Panc1 (cell line): ENCODE measurements at regions not wholly inside any gene's neighbourhood (a gene's known extent, or its start where the extent isn't known, plus 50 kb on each side); places are given as distances from the start of the nearest gene placed in this dataset.
"Not testable (repeated sequence)": the region's sequence is repeated elsewhere in the genome, so short reads cannot be mapped to it uniquely, and the experiment has no call there.

Experiments used
- ATAC-seq: fragments of 200-7000 bp; cut with Tn5 transposase; 2 replicates; pipeline ENCODE4 v1.9.1; 2020; ENCODE audit warnings: mild to moderate bottlenecking, moderate library complexity
- BruUV-seq: library from RNA; stranded (reverse); fragments of 400-500 nt; replicated peaks from 2 replicates; lab custom pipeline; 2021; lab: Mats Ljungman, UMichigan
- CTCF ChIA-PET: fragments of 300-600 bp; sonication (Branson Sonifier 250); formaldehyde crosslinking; loops from one replicate; lab custom pipeline; 2022; ENCODE audit warnings: antibody characterized with exemption; lab: Charles Lee
- POLR2A ChIA-PET: fragments of 300-600 bp; sonication (Branson Sonifier 250); formaldehyde crosslinking; loops from one replicate; lab custom pipeline; 2022; ENCODE audit warnings: antibody characterized with exemption; lab: Charles Lee
- DNase-seq: peaks from one replicate; pipeline ENCODE4 v3.0.0-alpha.2; 2010; ENCODE audit warnings: low read depth, low spot score
- H3K27ac ChIP-seq: 2 replicates; pipeline ENCODE4 v1.5.1; 2011; ENCODE audit warnings: mild to moderate bottlenecking, low read length, inconsistent platforms
- H3K27me3 ChIP-seq: fragments of 200-500 bp; sonication (Bioruptor generic); 2 replicates; pipeline ENCODE4 v1.6.0; 2014; ENCODE audit warnings: low read length, inconsistent platforms; ENCODE audit not compliant: control insufficient read depth, insufficient read depth
- H3K36me3 ChIP-seq: fragments of 200-500 bp; sonication (Bioruptor generic); 2 replicates; pipeline ENCODE4 v1.5.1; 2014; ENCODE audit warnings: inconsistent platforms, mild to moderate bottlenecking, low read length, moderate library complexity; ENCODE audit not compliant: control insufficient read depth, insufficient read depth
- H3K4me1 ChIP-seq: 2 replicates; pipeline ENCODE4 v1.5.1; 2011; ENCODE audit warnings: inconsistent platforms, mild to moderate bottlenecking, low read length, moderate library complexity; ENCODE audit not compliant: control insufficient read depth, insufficient read depth
- H3K4me3 ChIP-seq, 2 experiments: 2 replicates each; pipeline ENCODE4 v1.5.1; 2011 to 2012; ENCODE audit warnings: low read depth in 2 of 2, low read length in 2 of 2, mild to moderate bottlenecking in 2 of 2, inconsistent platforms in 1 of 2, moderate library complexity in 1 of 2
- H3K9me3 ChIP-seq: fragments of 200-500 bp; sonication (Bioruptor generic); 2 replicates; pipeline ENCODE4 v1.5.1; 2014; ENCODE audit warnings: low read depth, mild to moderate bottlenecking, inconsistent platforms, low read length, moderate library complexity; ENCODE audit not compliant: control insufficient read depth, insufficient read depth
- CTCF ChIP-seq: fragments of 450-650 bp; IDR thresholded peaks from 2 replicates; pipeline ENCODE4 v1.5.1; 2017; ENCODE audit warnings: mild to moderate bottlenecking
- POLR2AphosphoS5 ChIP-seq: IDR thresholded peaks from 2 replicates; pipeline ENCODE4 v1.6.1; 2012; ENCODE audit warnings: mild to moderate bottlenecking, low read depth, low read length, moderate library complexity
- SIN3A ChIP-seq: IDR thresholded peaks from 2 replicates; pipeline ENCODE4 v1.6.1; 2012; ENCODE audit warnings: low read depth, mild to moderate bottlenecking, low read length, moderate library complexity, borderline replicate concordance; ENCODE audit not compliant: insufficient read depth
- TCF7L2 ChIP-seq: IDR thresholded peaks from 2 replicates; pipeline ENCODE4 v1.6.1; 2011; ENCODE audit warnings: mild to moderate bottlenecking, low read depth, low read length, inconsistent platforms
- in situ Hi-C: cut with HindIII; loops from 2 replicates; pipeline ENCODE4 v1.10.0; 2016; ENCODE audit warnings: low sequenced_read_pairs, low pct_unique_long_range_greater_than_20kb
- intact Hi-C: fragments of 100-400 bp; cut with micrococcal nuclease; formaldehyde crosslinking; loops from one replicate; pipeline ENCODE4 v1.10.0; 2022; ENCODE audit not compliant: unreplicated experiment
- TF ChIP-seq, protein P1 (sequence below), 2 experiments: IDR thresholded peaks; 2 replicates each; pipeline ENCODE4 v1.6.1; 2011 to 2012; ENCODE audit warnings: low read depth in 2 of 2, control low read depth in 1 of 2, low read length in 1 of 2, mild to moderate bottlenecking in 1 of 2, moderate library complexity in 1 of 2; ENCODE audit not compliant: insufficient read depth in 1 of 2

DNA sequence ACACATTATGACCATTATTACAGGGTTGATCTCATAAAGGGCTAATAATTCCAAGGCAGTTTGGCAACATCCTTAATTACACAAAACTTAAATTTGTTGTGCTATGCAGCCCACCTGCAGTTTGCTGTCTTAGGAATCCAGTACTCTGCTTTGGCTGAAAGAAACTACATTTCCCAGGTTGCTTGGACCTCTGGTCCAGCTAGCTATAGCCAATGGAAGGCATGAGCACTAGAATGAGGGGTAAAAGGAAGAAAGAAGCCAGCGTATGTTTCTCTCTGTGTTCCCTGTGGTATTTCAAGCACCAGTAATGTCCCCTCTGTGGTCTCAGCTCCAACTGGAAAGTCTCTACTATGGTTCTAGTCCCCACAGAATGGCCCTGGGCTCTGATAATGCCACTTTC, 84.3 kb upstream of the TSC22D2 start:
- POLR2A ChIA-PET: interaction anchor here (1.0 kb wide), 1 partner anchor 12 kb away, joined by 3 read pairs; no protein-coding TSS in a partner anchor
- CTCF ChIA-PET: no interaction called here
- BruUV-seq: no TSS peak
- ATAC-seq (no peak), DNase-seq (no peak)
- H3K4me3 ChIP-seq: no peak overlapping the region
- intact Hi-C loops: no loop called here
- TF ChIP-seq CTCF (no peak), TCF7L2 (no peak), SIN3A (no peak), POLR2AphosphoS5 (no peak)
- TF ChIP-seq, protein P1, sequence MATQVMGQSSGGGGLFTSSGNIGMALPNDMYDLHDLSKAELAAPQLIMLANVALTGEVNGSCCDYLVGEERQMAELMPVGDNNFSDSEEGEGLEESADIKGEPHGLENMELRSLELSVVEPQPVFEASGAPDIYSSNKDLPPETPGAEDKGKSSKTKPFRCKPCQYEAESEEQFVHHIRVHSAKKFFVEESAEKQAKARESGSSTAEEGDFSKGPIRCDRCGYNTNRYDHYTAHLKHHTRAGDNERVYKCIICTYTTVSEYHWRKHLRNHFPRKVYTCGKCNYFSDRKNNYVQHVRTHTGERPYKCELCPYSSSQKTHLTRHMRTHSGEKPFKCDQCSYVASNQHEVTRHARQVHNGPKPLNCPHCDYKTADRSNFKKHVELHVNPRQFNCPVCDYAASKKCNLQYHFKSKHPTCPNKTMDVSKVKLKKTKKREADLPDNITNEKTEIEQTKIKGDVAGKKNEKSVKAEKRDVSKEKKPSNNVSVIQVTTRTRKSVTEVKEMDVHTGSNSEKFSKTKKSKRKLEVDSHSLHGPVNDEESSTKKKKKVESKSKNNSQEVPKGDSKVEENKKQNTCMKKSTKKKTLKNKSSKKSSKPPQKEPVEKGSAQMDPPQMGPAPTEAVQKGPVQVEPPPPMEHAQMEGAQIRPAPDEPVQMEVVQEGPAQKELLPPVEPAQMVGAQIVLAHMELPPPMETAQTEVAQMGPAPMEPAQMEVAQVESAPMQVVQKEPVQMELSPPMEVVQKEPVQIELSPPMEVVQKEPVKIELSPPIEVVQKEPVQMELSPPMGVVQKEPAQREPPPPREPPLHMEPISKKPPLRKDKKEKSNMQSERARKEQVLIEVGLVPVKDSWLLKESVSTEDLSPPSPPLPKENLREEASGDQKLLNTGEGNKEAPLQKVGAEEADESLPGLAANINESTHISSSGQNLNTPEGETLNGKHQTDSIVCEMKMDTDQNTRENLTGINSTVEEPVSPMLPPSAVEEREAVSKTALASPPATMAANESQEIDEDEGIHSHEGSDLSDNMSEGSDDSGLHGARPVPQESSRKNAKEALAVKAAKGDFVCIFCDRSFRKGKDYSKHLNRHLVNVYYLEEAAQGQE (IDR thresholded peaks at IDR 0.05; ENCODE audit: insufficient read depth in 1 of 2, low read depth in 2 of 2, low read length in 1 of 2): no peak
- H3K36me3 ChIP-seq: no peaks in the 10 kb centered on the region
- in situ Hi-C loops: no loop called here
- H3K27me3 ChIP-seq: no peaks in the 10 kb centered on the region
- H3K27ac ChIP-seq: peak overlapping the region; percentile 37; the same call in 1 of the 2 replicates
- no peaks in the 10 kb centered on the region; the same call in 1 of the 2 replicates for H3K9me3 ChIP-seq
- peaks cover 9% of the 10 kb centered on the region; the same call in 1 of the 2 replicates for H3K4me1 ChIP-seq

DNA sequence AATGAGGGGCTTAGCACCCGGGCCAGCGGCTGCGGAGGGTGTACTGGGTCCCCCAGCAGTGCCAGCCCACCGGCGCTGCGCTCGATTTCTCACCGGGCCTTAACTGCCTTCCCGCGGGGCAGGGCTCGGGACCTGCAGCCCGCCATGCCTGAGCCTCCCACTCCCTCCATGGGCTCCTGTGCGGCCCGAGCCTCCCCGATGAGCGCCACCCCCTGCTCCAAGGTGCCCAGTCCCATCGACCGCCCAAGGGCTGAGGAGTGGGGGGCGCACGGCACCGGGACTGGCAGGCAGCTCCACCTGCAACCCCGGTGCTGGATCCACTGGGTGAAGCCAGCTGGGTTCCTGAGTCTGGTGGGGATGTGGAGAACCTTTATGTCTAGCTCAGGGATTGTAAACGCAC, 85.0 kb upstream of the TSC22D2 start:
- H3K27ac ChIP-seq, ATAC-seq, H3K9me3 ChIP-seq, CTCF ChIA-PET, BruUV-seq, DNase-seq, in situ Hi-C loops, H3K4me3 ChIP-seq, H3K36me3 ChIP-seq, intact Hi-C loops, H3K27me3 ChIP-seq: not testable (repeated sequence)
- POLR2A ChIA-PET: interaction anchor here (0.6 kb wide), 1 partner anchor 265 kb away, joined by 3 read pairs; no protein-coding TSS in a partner anchor
- H3K4me1 ChIP-seq: peaks cover 12% of the 10 kb centered on the region; the same call in 1 of the 2 replicates

GRCh38 chr3:150320971-150321370, 87.1 kb upstream of the TSC22D2 start:
- H3K36me3 ChIP-seq, POLR2A ChIA-PET, CTCF ChIA-PET, intact Hi-C loops, ATAC-seq, BruUV-seq, in situ Hi-C loops, H3K4me3 ChIP-seq, DNase-seq, H3K27ac ChIP-seq, H3K9me3 ChIP-seq, H3K27me3 ChIP-seq: not testable (repeated sequence)
- H3K4me1 ChIP-seq: peaks cover 24% of the 10 kb centered on the region
